Activated CD4-positive, alpha-beta T cell treated with anti-CD3 and anti-CD28 coated beads, Interleukin-2, amount 10 ng/mL, durations not matched to agents 7 days and 5 days (primary cell): ENCODE measurements at regions not wholly inside any gene's neighbourhood (a gene's known extent, or its start where the extent isn't known, plus 50 kb on each side); places are given as distances from the start of the nearest gene placed in this dataset.

Experiments
- CTCF ChIA-PET: fragments of 350-600 bp; sonication (Branson Sonifier 250); formaldehyde crosslinking; loops from one replicate; lab custom pipeline; 2021; ENCODE audit warnings: antibody characterized with exemption; lab: Charles Lee
- POLR2A ChIA-PET: fragments of 350-600 bp; sonication (Branson Sonifier 250); formaldehyde crosslinking; loops from one replicate; lab custom pipeline; 2021; ENCODE audit warnings: antibody characterized with exemption; lab: Charles Lee
- DNase-seq: peaks from one replicate; pipeline ENCODE4 v3.0.0-alpha.2; 2020
- H3K27ac Mint-ChIP-seq: one replicate; pipeline ENCODE4 v1.8.0; 2021; ENCODE audit warnings: mild to moderate bottlenecking, moderate library complexity, mixed read lengths
- H3K27me3 Mint-ChIP-seq: one replicate; pipeline ENCODE4 v1.8.0; 2021; ENCODE audit warnings: mixed read lengths
- H3K36me3 Mint-ChIP-seq: one replicate; pipeline ENCODE4 v1.8.0; 2021; ENCODE audit warnings: low read depth, mixed read lengths
- H3K4me1 Mint-ChIP-seq: one replicate; pipeline ENCODE4 v1.8.0; 2021; ENCODE audit warnings: mixed read lengths
- H3K4me3 Mint-ChIP-seq: one replicate; pipeline ENCODE4 v1.8.0; 2021; ENCODE audit warnings: mild to moderate bottlenecking, moderate library complexity, mixed read lengths
- H3K9me3 Mint-ChIP-seq: one replicate; pipeline ENCODE4 v1.8.0; 2021; ENCODE audit warnings: mixed read lengths

GRCh38 chr1:71345491-71345890, 264.7 kb upstream of the ZRANB2 start:
- Mint-ChIP-seq H3K4me1 (no peaks in the 10 kb centered on the region), H3K36me3 (no peaks in the 10 kb centered on the region), H3K9me3 (peaks cover 6% of the 10 kb centered on the region), H3K27me3 (no peaks in the 10 kb centered on the region), H3K27ac (no peak overlapping the region), H3K4me3 (no peak overlapping the region)
- DNase-seq, result no peak
- ChIA-PET POLR2A (no interaction called here), CTCF (no interaction called here)

DNA sequence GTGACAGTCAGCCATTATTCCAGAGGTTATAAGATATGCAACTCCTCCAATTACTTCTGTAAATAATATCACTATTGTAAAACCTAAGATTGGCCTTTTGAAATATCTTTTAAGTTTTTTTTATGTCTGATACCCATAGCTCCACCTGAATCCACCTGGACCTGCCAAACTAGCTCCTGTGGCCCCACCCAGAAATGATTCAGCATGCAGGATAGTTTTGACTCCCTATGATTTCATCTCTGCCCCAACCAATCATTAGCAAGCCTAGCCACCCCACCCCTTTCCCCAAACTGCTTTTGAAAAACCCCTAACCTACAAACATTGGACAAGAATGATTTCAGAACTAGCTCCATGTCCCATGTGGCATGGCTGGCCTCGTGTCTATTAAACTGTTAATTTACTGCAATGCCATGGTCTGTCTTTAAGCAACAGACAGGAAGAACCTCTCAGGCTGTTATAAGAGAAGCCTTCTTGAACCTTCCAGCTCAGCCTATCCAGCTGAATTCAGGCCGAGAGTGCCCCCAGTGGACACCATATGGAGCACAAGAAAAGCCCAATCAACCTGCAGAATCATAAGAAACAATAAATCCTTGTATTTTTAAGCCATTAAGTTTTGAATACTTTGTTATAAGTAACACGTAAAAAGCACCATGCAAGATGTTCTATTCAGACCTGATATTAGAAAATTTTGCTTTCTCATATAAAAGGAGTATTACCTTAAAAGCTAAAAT, 263.0 kb upstream of the ZRANB2 start:
- peaks cover 11% of the 10 kb centered on the region for H3K9me3 Mint-ChIP-seq
- H3K4me3 Mint-ChIP-seq, result no peak overlapping the region
- H3K27me3 Mint-ChIP-seq, result no peaks in the 10 kb centered on the region
- no peaks in the 10 kb centered on the region for H3K4me1 Mint-ChIP-seq
- DNase-seq, result no peak
- CTCF ChIA-PET, result no interaction called here
- H3K27ac Mint-ChIP-seq, result no peak overlapping the region
- POLR2A ChIA-PET, result no interaction called here
- H3K36me3 Mint-ChIP-seq, result no peaks in the 10 kb centered on the region

- H3K36me3 Mint-ChIP-seq, result no peaks in the 10 kb centered on the region
- DNase-seq, result no peak
- no peaks in the 10 kb centered on the region for H3K27me3 Mint-ChIP-seq
- ChIA-PET CTCF (no interaction called here), POLR2A (no interaction called here)
- no peak overlapping the region for H3K4me3 Mint-ChIP-seq
- H3K4me1 Mint-ChIP-seq, result no peaks in the 10 kb centered on the region
- H3K27ac Mint-ChIP-seq, result no peak overlapping the region
- peaks cover 18% of the 10 kb centered on the region for H3K9me3 Mint-ChIP-seq
Measured at GRCh38 chr1:71339238-71339637, 258.4 kb upstream of the ZRANB2 start.

DNA sequence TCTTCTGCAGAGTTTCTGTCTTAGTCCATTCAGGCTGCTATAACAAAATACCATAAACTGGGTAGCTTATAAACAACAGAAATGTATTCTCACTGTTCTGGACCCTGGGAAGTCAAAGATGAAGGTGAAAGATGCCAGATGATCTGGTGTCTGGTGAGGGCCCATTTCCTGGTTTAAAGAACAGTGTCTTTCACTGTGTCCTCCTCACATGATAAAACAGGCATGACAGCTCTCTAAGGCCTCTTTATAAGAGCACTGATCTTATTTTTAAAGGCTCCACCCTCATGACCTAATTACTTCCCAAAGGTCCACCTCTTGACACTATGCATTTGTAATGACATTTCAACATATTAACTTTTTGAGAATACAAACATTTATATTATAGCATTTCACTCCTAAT, 250.2 kb upstream of the ZRANB2 start:
- ChIA-PET CTCF (no interaction called here), POLR2A (no interaction called here)
- Mint-ChIP-seq H3K27me3 (no peaks in the 10 kb centered on the region), H3K9me3 (peaks cover 4% of the 10 kb centered on the region), H3K4me3 (no peak overlapping the region), H3K27ac (no peak overlapping the region), H3K36me3 (no peaks in the 10 kb centered on the region), H3K4me1 (no peaks in the 10 kb centered on the region)
- DNase-seq, result no peak

DNA sequence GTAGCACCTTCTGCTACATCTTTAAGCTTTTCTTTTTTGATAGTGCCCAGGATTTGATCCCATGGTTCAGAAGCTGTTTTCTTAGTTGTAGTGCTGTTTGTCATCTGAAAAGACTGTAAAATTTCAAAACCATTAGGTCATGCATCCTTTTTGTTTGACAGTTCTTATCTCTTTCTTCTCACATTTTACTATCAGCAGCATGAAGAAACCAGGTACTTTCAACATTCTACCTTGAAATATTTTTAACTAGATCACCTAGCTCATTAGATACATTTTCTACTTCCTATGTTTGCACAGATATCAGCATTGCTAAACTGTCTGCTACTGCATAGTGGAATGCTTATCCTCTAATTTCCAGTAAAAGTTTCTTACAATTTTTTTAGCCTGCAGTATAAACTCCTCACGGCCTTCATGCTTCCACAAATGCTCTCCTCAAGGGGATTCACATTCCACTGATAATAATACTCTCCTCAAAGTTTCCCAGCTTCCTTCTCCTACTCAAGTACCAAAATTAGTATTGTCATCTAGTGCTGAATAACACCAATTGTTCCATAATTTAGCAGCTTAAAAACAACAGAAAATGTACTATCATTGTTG, 243.9 kb upstream of the ZRANB2 start:
- Mint-ChIP-seq H3K9me3 (peaks cover 1% of the 10 kb centered on the region), H3K27ac (no peak overlapping the region), H3K27me3 (no peaks in the 10 kb centered on the region), H3K36me3 (no peaks in the 10 kb centered on the region), H3K4me1 (no peaks in the 10 kb centered on the region), H3K4me3 (no peak overlapping the region)
- ChIA-PET POLR2A (no interaction called here), CTCF (no interaction called here)
- DNase-seq, result no peak

- Mint-ChIP-seq H3K36me3 (no peaks in the 10 kb centered on the region), H3K27ac (no peak overlapping the region), H3K27me3 (no peaks in the 10 kb centered on the region), H3K9me3 (peaks cover 5% of the 10 kb centered on the region), H3K4me3 (no peak overlapping the region), H3K4me1 (no peaks in the 10 kb centered on the region)
- DNase-seq, result no peak
- ChIA-PET POLR2A (no interaction called here), CTCF (no interaction called here)
Measured at GRCh38 chr1:71312545-71312944, 231.7 kb upstream of the ZRANB2 start.

DNA sequence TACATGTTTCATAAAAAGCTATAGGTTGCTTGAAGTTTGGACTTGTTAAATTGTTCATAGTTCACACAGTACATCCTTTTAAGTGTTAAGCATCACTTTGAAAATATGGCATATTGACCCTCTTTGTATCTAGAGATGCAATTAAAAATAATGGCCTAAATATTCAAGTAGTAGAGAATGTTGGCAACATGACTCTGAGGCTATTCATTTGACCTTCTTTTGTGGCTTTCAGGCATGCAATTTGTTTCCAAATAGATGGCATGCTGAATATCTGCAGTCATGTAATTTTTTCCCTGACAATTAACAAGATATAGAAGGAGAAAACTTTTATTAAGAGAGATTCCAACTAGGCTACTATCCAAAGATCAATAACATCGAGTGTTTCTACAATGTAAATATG, 230.5 kb upstream of the ZRANB2 start:
- Mint-ChIP-seq H3K36me3 (no peaks in the 10 kb centered on the region), H3K27ac (no peak overlapping the region), H3K4me1 (no peaks in the 10 kb centered on the region), H3K27me3 (no peaks in the 10 kb centered on the region), H3K4me3 (no peak overlapping the region), H3K9me3 (peaks cover 5% of the 10 kb centered on the region)
- no peak for DNase-seq
- CTCF ChIA-PET, result no interaction called here
- POLR2A ChIA-PET, result no interaction called here

DNA sequence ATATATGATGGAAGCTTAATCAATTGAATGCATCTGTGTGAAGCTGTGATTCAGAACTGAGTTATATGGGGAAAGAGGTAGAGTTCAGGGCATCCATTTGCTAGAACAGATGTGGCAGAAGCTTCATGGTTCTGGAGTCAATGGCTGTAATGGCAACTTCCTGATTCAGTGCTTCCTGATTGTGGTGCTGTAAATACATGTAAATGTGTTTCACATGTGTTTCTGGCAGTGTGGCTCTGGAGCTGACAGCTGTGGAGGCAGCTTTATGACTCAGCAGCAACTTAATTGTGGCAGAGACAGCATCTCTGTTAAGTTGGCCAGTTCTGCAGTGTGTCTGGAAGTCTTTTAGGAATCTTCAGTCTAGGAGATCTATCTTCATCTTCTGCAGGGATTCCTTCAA, 226.6 kb upstream of the ZRANB2 start:
- H3K27ac Mint-ChIP-seq, result no peak overlapping the region

DNA sequence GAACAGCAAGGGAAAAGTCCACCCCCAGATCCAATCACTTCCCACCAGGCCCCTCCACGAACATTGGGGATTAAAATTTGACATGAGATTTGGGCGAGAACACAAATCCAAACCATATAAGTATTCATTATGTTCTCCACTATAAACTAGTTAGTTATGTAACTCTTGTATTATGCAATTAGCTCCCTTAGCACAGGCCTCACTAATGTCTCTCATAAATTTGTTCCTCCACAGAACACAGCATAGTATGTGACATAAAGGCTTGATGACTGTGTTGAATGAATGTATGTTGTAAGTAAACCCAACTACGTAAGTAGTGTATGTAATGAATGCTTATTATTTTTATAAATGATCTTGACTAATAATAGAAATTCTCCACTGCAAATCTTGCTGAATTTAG, 223.3 kb upstream of the ZRANB2 start:
- POLR2A ChIA-PET, result no interaction called here
- CTCF ChIA-PET, result no interaction called here
- DNase-seq, result no peak
- Mint-ChIP-seq H3K27me3 (no peaks in the 10 kb centered on the region), H3K36me3 (no peaks in the 10 kb centered on the region), H3K9me3 (no peaks in the 10 kb centered on the region), H3K4me1 (no peaks in the 10 kb centered on the region), H3K27ac (no peak overlapping the region), H3K4me3 (no peak overlapping the region)

More for the DNA sequence above, 226.6 kb upstream of the ZRANB2 start:
- no peaks in the 10 kb centered on the region for H3K4me1 Mint-ChIP-seq
- no peaks in the 10 kb centered on the region for H3K27me3 Mint-ChIP-seq
- H3K9me3 Mint-ChIP-seq, result no peaks in the 10 kb centered on the region
- no peak for DNase-seq
- H3K36me3 Mint-ChIP-seq, result no peaks in the 10 kb centered on the region
- no peak overlapping the region for H3K4me3 Mint-ChIP-seq
- ChIA-PET CTCF (no interaction called here), POLR2A (no interaction called here)

- H3K36me3 Mint-ChIP-seq, result no peaks in the 10 kb centered on the region
- ChIA-PET POLR2A (no interaction called here), CTCF (no interaction called here)
- H3K9me3 Mint-ChIP-seq, result no peaks in the 10 kb centered on the region
- H3K27ac Mint-ChIP-seq, result no peak overlapping the region
- H3K4me1 Mint-ChIP-seq, result no peaks in the 10 kb centered on the region
- H3K4me3 Mint-ChIP-seq, result no peak overlapping the region
- H3K27me3 Mint-ChIP-seq, result no peaks in the 10 kb centered on the region
- DNase-seq, result no peak
Measured at GRCh38 chr1:71303617-71304041, 222.8 kb upstream of the ZRANB2 start.

DNA sequence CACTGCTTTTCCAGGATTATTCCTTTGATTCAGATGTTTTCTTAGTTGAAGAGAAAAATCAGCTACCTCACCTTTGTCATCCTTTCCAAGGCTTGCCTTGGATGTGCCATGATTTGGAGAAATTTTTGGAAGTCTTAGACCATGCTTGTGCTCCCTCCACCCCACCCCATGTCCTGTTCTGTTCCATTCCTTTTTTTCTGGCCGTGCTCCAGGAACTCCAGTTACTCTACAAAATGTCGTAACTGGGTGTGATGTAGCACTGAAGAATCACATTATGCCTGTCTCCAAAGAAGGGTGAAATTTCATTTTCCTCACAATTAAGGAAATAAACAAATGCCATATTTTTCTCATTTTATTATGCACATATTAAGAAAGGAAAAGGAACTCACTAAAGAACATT, 217.8 kb upstream of the ZRANB2 start:
- POLR2A ChIA-PET, result no interaction called here
- H3K9me3 Mint-ChIP-seq, result no peaks in the 10 kb centered on the region
- no peak overlapping the region for H3K4me3 Mint-ChIP-seq
- CTCF ChIA-PET, result no interaction called here
- H3K27me3 Mint-ChIP-seq, result no peaks in the 10 kb centered on the region
- H3K27ac Mint-ChIP-seq, result no peak overlapping the region
- no peak for DNase-seq
- no peaks in the 10 kb centered on the region for H3K36me3 Mint-ChIP-seq
- H3K4me1 Mint-ChIP-seq, result no peaks in the 10 kb centered on the region

GRCh38 chr1:71296551-71297134, 215.8 kb upstream of the ZRANB2 start:
- Mint-ChIP-seq H3K9me3 (peaks cover 3% of the 10 kb centered on the region), H3K36me3 (no peaks in the 10 kb centered on the region), H3K4me3 (no peak overlapping the region), H3K27ac (no peak overlapping the region), H3K27me3 (no peaks in the 10 kb centered on the region), H3K4me1 (no peaks in the 10 kb centered on the region)
- ChIA-PET POLR2A (no interaction called here), CTCF (no interaction called here)
- DNase-seq, result no peak

- ChIA-PET CTCF (no interaction called here), POLR2A (no interaction called here)
- no peak for DNase-seq
- no peak overlapping the region for H3K27ac Mint-ChIP-seq
- H3K9me3 Mint-ChIP-seq, result peaks cover 3% of the 10 kb centered on the region
- H3K27me3 Mint-ChIP-seq, result no peaks in the 10 kb centered on the region
- no peak overlapping the region for H3K4me3 Mint-ChIP-seq
- H3K4me1 Mint-ChIP-seq, result no peaks in the 10 kb centered on the region
- H3K36me3 Mint-ChIP-seq, result no peaks in the 10 kb centered on the region
Measured at GRCh38 chr1:71295350-71295749, 214.5 kb upstream of the ZRANB2 start.
